GM12878 (cell line): ENCODE measurements at regions not wholly inside any gene's neighbourhood (a gene's known extent, or its start where the extent isn't known, plus 50 kb on each side); places are given as distances from the start of the nearest gene placed in this dataset.

Source experiments
- ATAC-seq: fragments of 200-7000 bp; cut with Tn5 transposase; 3 replicates; pipeline ENCODE4 v1.9.1; 2020; ENCODE audit warnings: mild to moderate bottlenecking, moderate library complexity
- BruUV-seq: library from RNA; stranded (reverse); fragments of 400-500 nt; replicated peaks from 2 replicates; lab custom pipeline; 2021; lab: Mats Ljungman, UMichigan
- CTCF ChIA-PET: fragments of 300-600 bp; sonication (Branson Sonifier 250); formaldehyde crosslinking; extraction: SDS; loops from one replicate; lab custom pipeline; 2021; ENCODE audit warnings: inconsistent platforms; lab: Yijun Ruan, JAX
- POLR2A ChIA-PET: fragments of 350-600 bp; formaldehyde crosslinking; extraction: SDS; loops from one replicate; lab custom pipeline; 2021; ENCODE audit warnings: inconsistent platforms; lab: Charles Lee
- RAD21 ChIA-PET: fragments of 300-600 bp; sonication (Branson Sonifier 250); formaldehyde crosslinking; loops from one replicate; lab custom pipeline; 2023; ENCODE audit warnings: antibody characterized with exemption; ENCODE audit not compliant: unreplicated experiment; lab: Charles Lee
- SMC1A ChIA-PET: fragments of 300-600 bp; sonication (Branson Sonifier 250); formaldehyde crosslinking; loops from one replicate; lab custom pipeline; 2023; ENCODE audit not compliant: unreplicated experiment, uncharacterized antibody; lab: Charles Lee
- DNase-seq: peaks from one replicate; pipeline ENCODE4 v3.0.0-alpha.2; 2011; ENCODE audit warnings: low read depth, low spot score
- FAIRE-seq: peaks from 3 replicates; lab custom pipeline; 2011; peaks lifted over from hg19 to GRCh38; lab: Jason Lieb, UNC
- H2AFZ ChIP-seq: 2 replicates; pipeline ENCODE4 v1.6.0; 2011; ENCODE audit warnings: low read depth, low read length, control low read depth; ENCODE audit not compliant: control insufficient read depth
- H3K27ac ChIP-seq: 2 replicates; pipeline ENCODE4 v1.5.1; 2011; ENCODE audit warnings: control low read depth; ENCODE audit not compliant: control insufficient read depth, insufficient read depth
- H3K27me3 ChIP-seq, 2 experiments: replicated peaks in 1 of 2; 2 replicates each; pipeline versions ENCODE4 v1.6.0 to v1.6.1; 2011; ENCODE audit warnings: low read length in 1 of 2; ENCODE audit not compliant: control insufficient read depth in 2 of 2, insufficient read depth in 2 of 2
- H3K36me3 ChIP-seq, 2 experiments: 2 replicates each; pipeline ENCODE4 v1.5.1; 2011; ENCODE audit warnings: low read length in 1 of 2; ENCODE audit not compliant: control insufficient read depth in 2 of 2, insufficient read depth in 2 of 2
- H3K4me1 ChIP-seq: 2 replicates; pipeline ENCODE4 v1.6.1; 2011; ENCODE audit warnings: mild to moderate bottlenecking, low read length, moderate library complexity, mixed read lengths; ENCODE audit not compliant: control insufficient read depth, insufficient read depth
- H3K4me2 ChIP-seq: 2 replicates; pipeline ENCODE4 v1.6.0; 2011; ENCODE audit warnings: control low read depth; ENCODE audit not compliant: control insufficient read depth, insufficient read depth
- H3K4me3 ChIP-seq: fragments of 200-600 bp; sonication (generic); 2 replicates; pipeline ENCODE4 v1.5.1; 2016
- H3K79me2 ChIP-seq: 2 replicates; pipeline ENCODE4 v1.6.0; 2011; ENCODE audit warnings: low read length; ENCODE audit not compliant: control insufficient read depth, insufficient read depth
- H3K9ac ChIP-seq: 2 replicates; pipeline ENCODE4 v1.8.0; 2011; ENCODE audit warnings: low read length, control low read depth, mixed read lengths; ENCODE audit not compliant: control insufficient read depth, insufficient read depth
- H3K9me3 ChIP-seq: replicated peaks from 3 replicates; pipeline ENCODE4 v1.5.1; 2011; ENCODE audit warnings: mild to moderate bottlenecking, low read length; ENCODE audit not compliant: control insufficient read depth, insufficient read depth
- H4K20me1 ChIP-seq: 2 replicates; pipeline ENCODE4 v1.6.0; 2011; ENCODE audit not compliant: control insufficient read depth, insufficient read depth
- ATF3 ChIP-seq: IDR thresholded peaks from 2 replicates; pipeline ENCODE4 v1.6.1; 2011; ENCODE audit warnings: low read depth, mild to moderate bottlenecking, low read length, moderate library complexity, borderline replicate concordance; ENCODE audit errors: extremely low read depth
- CHD4 ChIP-seq: fragments of 200-600 bp; sonication (generic); IDR thresholded peaks from 2 replicates; pipeline ENCODE4 v1.6.1; 2016; ENCODE audit warnings: mild to moderate bottlenecking
- CREB1 ChIP-seq: IDR thresholded peaks from 2 replicates; pipeline ENCODE4 v1.6.1; 2012; ENCODE audit warnings: low read depth, mild to moderate bottlenecking, inconsistent platforms
- ETV6 ChIP-seq, 2 experiments: fragments of 450-650 bp in 1 of 2; IDR thresholded peaks in 1 of 2; conservative IDR thresholded peaks in 1 of 2; 2 replicates each; pipeline ENCODE4 v1.6.1; 2014; ENCODE audit warnings: antibody characterized with exemption in 1 of 2, borderline replicate concordance in 1 of 2, low read depth in 1 of 2, mild to moderate bottlenecking in 1 of 2, moderate library complexity in 1 of 2
- HDAC2 ChIP-seq: fragments of 200-600 bp; sonication (generic); IDR thresholded peaks from 2 replicates; pipeline ENCODE4 v1.6.1; 2017
- MEF2A ChIP-seq: IDR thresholded peaks from 2 replicates; pipeline ENCODE4 v1.6.1; 2011; ENCODE audit warnings: low read depth, mild to moderate bottlenecking, low read length, moderate library complexity; ENCODE audit not compliant: insufficient read depth
- NFYA ChIP-seq: IDR thresholded peaks from 2 replicates; pipeline ENCODE4 v1.6.1; 2011; ENCODE audit warnings: low read depth, mild to moderate bottlenecking, low read length, improper control_type of control experiment, borderline replicate concordance
- RB1 ChIP-seq: fragments of 450-650 bp; formaldehyde crosslinking; IDR thresholded peaks from 2 replicates; pipeline ENCODE4 v1.6.1; 2017; ENCODE audit warnings: mild to moderate bottlenecking, borderline replicate concordance
- REST ChIP-seq: IDR thresholded peaks from 2 replicates; pipeline ENCODE4 v1.6.1; 2012; ENCODE audit warnings: mild to moderate bottlenecking, low read depth, low read length
- TAF1 ChIP-seq: IDR thresholded peaks from 2 replicates; pipeline ENCODE4 v1.6.1; 2011; ENCODE audit warnings: mild to moderate bottlenecking, low read depth, low read length, borderline replicate concordance
- WGBS: methylation state at CpG from one replicate; pipeline ENCODE4 v1.1.6; 2016; ENCODE audit warnings: low lambda C conversion rate; ENCODE audit not compliant: insufficient replicate concordance, insufficient coverage; ENCODE audit errors: missing lambda C conversion rate; 5-methylcytosine and 5-hydroxymethylcytosine counted together
- in situ Hi-C: fragments of 300-500 bp; cut with MboI; formaldehyde crosslinking; loops from 9 replicates; pipeline ENCODE4 v1.14.3; 2018; ENCODE audit warnings: mixed read lengths
- intact Hi-C: fragments of 100-400 bp; cut with micrococcal nuclease; formaldehyde crosslinking; loops from one replicate; pipeline ENCODE4 v1.14.2; 2022; ENCODE audit not compliant: unreplicated experiment

DNA sequence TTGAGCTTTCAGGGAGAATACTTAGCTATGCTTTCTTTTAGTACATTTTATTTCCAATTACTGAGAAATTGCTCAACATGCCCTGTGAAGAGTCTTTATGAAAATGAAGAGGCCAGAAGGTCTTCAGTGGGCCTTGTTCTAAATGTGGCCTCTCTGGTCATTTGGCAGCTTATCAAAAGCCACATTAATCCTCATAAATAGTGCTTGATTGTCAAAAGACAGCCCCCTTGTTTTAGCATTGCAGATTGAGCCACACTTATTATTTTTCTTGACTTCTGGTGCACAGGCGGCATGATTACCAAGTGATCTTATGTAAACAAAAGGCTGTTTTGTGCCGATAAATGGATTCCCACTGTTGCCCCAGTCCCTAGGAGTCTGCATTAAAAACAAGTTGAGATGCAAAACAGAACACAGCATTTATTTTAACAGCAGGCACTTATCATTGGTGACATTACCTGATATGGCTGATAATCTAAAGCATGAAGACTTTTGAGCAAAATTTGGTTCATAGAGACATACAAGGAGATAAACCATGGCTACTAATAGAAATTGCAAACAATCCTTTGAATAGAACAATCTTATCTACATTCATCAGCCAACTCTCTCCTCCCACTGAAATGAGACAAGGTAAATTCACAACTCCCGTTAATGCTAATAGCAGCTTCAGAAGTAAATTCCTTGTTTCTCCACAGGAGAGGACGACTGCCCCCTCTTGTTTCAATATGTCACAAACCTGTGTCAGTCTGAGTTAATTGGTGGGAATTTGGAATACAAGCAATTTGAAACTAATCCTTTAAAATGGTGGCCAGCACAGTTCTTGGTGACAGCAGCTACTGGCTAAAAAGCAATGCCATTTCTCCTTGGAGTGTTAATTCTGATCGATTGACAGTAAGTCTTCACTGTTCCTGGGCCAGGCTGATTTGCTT lies 194.3 kb downstream of the NSUN3 start:
- no TSS peak for BruUV-seq
- Histone ChIP-seq H3K4me2 (no peak overlapping the region), H4K20me1 (no peaks in the 10 kb centered on the region), H3K9me3 (no peaks in the 10 kb centered on the region), H2AFZ (no peak overlapping the region), H3K4me3 (no peak overlapping the region), H3K36me3 (no peaks in the 10 kb centered on the region), H3K4me1 (no peaks in the 10 kb centered on the region), H3K27me3 (no peaks in the 10 kb centered on the region), H3K27ac (no peak overlapping the region), H3K9ac (no peak overlapping the region), H3K79me2 (no peaks in the 10 kb centered on the region)
- no peak for FAIRE-seq
- ChIA-PET POLR2A (no interaction called here), CTCF (interaction anchor here (1.8 kb wide), 1 partner anchor 8 kb away, joined by 6 read pairs; no protein-coding TSS in a partner anchor), RAD21 (no interaction called here), SMC1A (interaction anchor here (0.6 kb wide), 1 partner anchor 15 kb away, joined by 3 read pairs; no protein-coding TSS in a partner anchor)
- 48% methylated on average over 5 of the region's 5 CpGs for WGBS
- intact Hi-C loops = no loop called here
- TF ChIP-seq ETV6 (conservative IDR thresholded peaks at IDR 0.05 in 1 of 2, IDR thresholded peaks at IDR 0.05 in 1 of 2; ENCODE audit: borderline replicate concordance in 1 of 2, low read depth in 1 of 2) = no peak
- TF ChIP-seq TAF1 = no peak
- no peak for TF ChIP-seq CREB1
- TF ChIP-seq NFYA = no peak
- no peak for TF ChIP-seq HDAC2
- TF ChIP-seq ATF3 = no peak
- no peak for TF ChIP-seq REST
- no peak for TF ChIP-seq CHD4
- no peak for TF ChIP-seq RB1
- no peak for TF ChIP-seq MEF2A
- DNase-seq = no peak
- in situ Hi-C loops = no loop called here
- no peak for ATAC-seq
